ENCODE measurements at regions not wholly inside any gene's neighbourhood (a gene's known extent, or its start where the extent isn't known, plus 50 kb on each side); places are given as distances from the start of the nearest gene placed in this dataset.
A peak's percentile ranks its signal among the peaks of the same experiment; 100 is the strongest.

GRCh38 chr6:159601211-159601610 is 91.8 kb downstream of the SOD2 start:
- H3K4me2 ChIP-seq (ENCODE audit: low read length, poor library complexity, severe bottlenecking) = no peak overlapping the region
- no peak overlapping the region for H4K8ac ChIP-seq (ENCODE audit: low read length)
- no peak overlapping the region for H3K27ac ChIP-seq (ENCODE audit: low read length, poor library complexity, severe bottlenecking)
- no peak overlapping the region for H2BK5ac ChIP-seq (ENCODE audit: low read depth, low read length, poor library complexity, severe bottlenecking)
- H3K14ac ChIP-seq (ENCODE audit: low read length in 2 of 2) = no peak overlapping the region
- H3K79me1 ChIP-seq (replicated peaks; ENCODE audit: low read length, poor library complexity, severe bottlenecking) = no peaks in the 10 kb centered on the region
- H2BK12ac ChIP-seq (ENCODE audit: low read length in 2 of 2) = no peak overlapping the region
- H2BK15ac ChIP-seq (ENCODE audit: low read depth, poor library complexity, severe bottlenecking) = no peak overlapping the region
- H2BK120ac ChIP-seq (ENCODE audit: low read depth, low read length) = no peak overlapping the region
- no peak overlapping the region for H4K91ac ChIP-seq (ENCODE audit: low read length)
- no peaks in the 10 kb centered on the region for H3K4me1 ChIP-seq (ENCODE audit: control insufficient read depth, insufficient read depth, low read depth, low read length)
- no peaks in the 10 kb centered on the region for H3K27me3 ChIP-seq (ENCODE audit: control insufficient read depth in 1 of 2, insufficient read depth in 1 of 2, low read length in 2 of 2)
- H2AFZ ChIP-seq (ENCODE audit: low read depth, low read length) = no peak overlapping the region
- no peak overlapping the region for H2AK5ac ChIP-seq (ENCODE audit: low read length, severe bottlenecking)
- no peaks in the 10 kb centered on the region for H3K9me3 ChIP-seq (ENCODE audit: control insufficient read depth, low read length)
- H3K36me3 ChIP-seq (ENCODE audit: control insufficient read depth in 1 of 2, insufficient read depth in 2 of 2, low read depth in 1 of 2, low read length in 2 of 2) = no peaks in the 10 kb centered on the region
- 66% methylated on average over 5 of the region's 6 CpGs for WGBS
- no peak overlapping the region for H3K4me3 ChIP-seq (ENCODE audit: insufficient read depth in 1 of 2, low read depth in 1 of 2, low read length in 2 of 2)
- no peak overlapping the region for H3K18ac ChIP-seq (ENCODE audit: low read depth in 1 of 2, low read length in 2 of 2)
- no peak for DNase-seq
- no peak overlapping the region for H3K9ac ChIP-seq (ENCODE audit: low read length)
- H3K4ac ChIP-seq (ENCODE audit: low read depth in 1 of 2, low read length in 2 of 2) = no peak overlapping the region
- no peak overlapping the region for H3K23ac ChIP-seq (ENCODE audit: low read length in 2 of 2)

- no peaks in the 10 kb centered on the region for H3K27me3 ChIP-seq (ENCODE audit: control insufficient read depth in 1 of 2, insufficient read depth in 1 of 2, low read length in 2 of 2)
- H3K4ac ChIP-seq (ENCODE audit: low read depth in 1 of 2, low read length in 2 of 2) = no peak overlapping the region
- no peak overlapping the region for H3K14ac ChIP-seq (ENCODE audit: low read length in 2 of 2)
- H3K9ac ChIP-seq (ENCODE audit: low read length) = peak overlapping the region; percentile 76
- no peak overlapping the region for H2AK5ac ChIP-seq (ENCODE audit: low read length, severe bottlenecking)
- peak overlapping the region in 1 of 2 experiments; percentile 46 for H3K4me3 ChIP-seq (ENCODE audit: insufficient read depth in 1 of 2, low read depth in 1 of 2, low read length in 2 of 2)
- H3K23ac ChIP-seq (ENCODE audit: low read length in 2 of 2) = no peak overlapping the region
- H3K4me2 ChIP-seq (ENCODE audit: low read length, poor library complexity, severe bottlenecking) = no peak overlapping the region
- H3K27ac ChIP-seq (ENCODE audit: low read length, poor library complexity, severe bottlenecking) = peak overlapping the region; percentile 57
- no peaks in the 10 kb centered on the region for H3K36me3 ChIP-seq (ENCODE audit: control insufficient read depth in 1 of 2, insufficient read depth in 2 of 2, low read depth in 1 of 2, low read length in 2 of 2)
- no peak overlapping the region for H3K18ac ChIP-seq (ENCODE audit: low read depth in 1 of 2, low read length in 2 of 2)
- WGBS = 63% methylated on average over 3 of the region's 3 CpGs
- H2AFZ ChIP-seq (ENCODE audit: low read depth, low read length) = no peak overlapping the region
- no peak overlapping the region for H2BK15ac ChIP-seq (ENCODE audit: low read depth, poor library complexity, severe bottlenecking)
- H2BK12ac ChIP-seq (ENCODE audit: low read length in 2 of 2) = no peak overlapping the region
- no peak overlapping the region for H4K91ac ChIP-seq (ENCODE audit: low read length)
- no peak overlapping the region for H2BK5ac ChIP-seq (ENCODE audit: low read depth, low read length, poor library complexity, severe bottlenecking)
- H2BK120ac ChIP-seq (ENCODE audit: low read depth, low read length) = no peak overlapping the region
- no peak overlapping the region for H4K8ac ChIP-seq (ENCODE audit: low read length)
- no peaks in the 10 kb centered on the region for H3K79me1 ChIP-seq (replicated peaks; ENCODE audit: low read length, poor library complexity, severe bottlenecking)
- DNase-seq = no peak
- H3K4me1 ChIP-seq (ENCODE audit: control insufficient read depth, insufficient read depth, low read depth, low read length) = peaks cover 7% of the 10 kb centered on the region
- H3K9me3 ChIP-seq (ENCODE audit: control insufficient read depth, low read length) = no peaks in the 10 kb centered on the region
These were observed 97.9 kb downstream of the SOD2 start for GRCh38 chr6:159595173-159595572.

GRCh38 chr6:159594750-159595117 is 98.3 kb downstream of the SOD2 start:
- Histone ChIP-seq H4K8ac (ENCODE audit: low read length) (no peak overlapping the region), H2BK15ac (ENCODE audit: low read depth, poor library complexity, severe bottlenecking) (no peak overlapping the region), H2BK5ac (ENCODE audit: low read depth, low read length, poor library complexity, severe bottlenecking) (no peak overlapping the region), H3K36me3 (ENCODE audit: control insufficient read depth in 1 of 2, insufficient read depth in 2 of 2, low read depth in 1 of 2, low read length in 2 of 2) (no peaks in the 10 kb centered on the region), H2BK12ac (ENCODE audit: low read length in 2 of 2) (no peak overlapping the region), H2BK120ac (ENCODE audit: low read depth, low read length) (no peak overlapping the region), H3K9me3 (ENCODE audit: control insufficient read depth, low read length) (no peaks in the 10 kb centered on the region), H3K4me1 (ENCODE audit: control insufficient read depth, insufficient read depth, low read depth, low read length) (peaks cover 7% of the 10 kb centered on the region), H3K18ac (ENCODE audit: low read depth in 1 of 2, low read length in 2 of 2) (no peak overlapping the region), H3K4ac (ENCODE audit: low read depth in 1 of 2, low read length in 2 of 2) (no peak overlapping the region), H2AFZ (ENCODE audit: low read depth, low read length) (no peak overlapping the region), H3K9ac (ENCODE audit: low read length) (peak overlapping the region; percentile 76), H2AK5ac (ENCODE audit: low read length, severe bottlenecking) (no peak overlapping the region), H3K23ac (ENCODE audit: low read length in 2 of 2) (no peak overlapping the region), H3K4me2 (ENCODE audit: low read length, poor library complexity, severe bottlenecking) (no peak overlapping the region), H3K27me3 (ENCODE audit: control insufficient read depth in 1 of 2, insufficient read depth in 1 of 2, low read length in 2 of 2) (no peaks in the 10 kb centered on the region), H3K79me1 (replicated peaks; ENCODE audit: low read length, poor library complexity, severe bottlenecking) (no peaks in the 10 kb centered on the region), H3K4me3 (ENCODE audit: insufficient read depth in 1 of 2, low read depth in 1 of 2, low read length in 2 of 2) (peak overlapping the region in 1 of 2 experiments; percentile 46), H3K14ac (ENCODE audit: low read length in 2 of 2) (no peak overlapping the region), H4K91ac (ENCODE audit: low read length) (no peak overlapping the region), H3K27ac (ENCODE audit: low read length, poor library complexity, severe bottlenecking) (peak overlapping the region; percentile 57)
- WGBS = no CpG with 5 or more reads among the region's 1 CpG
- peak; percentile 2 for DNase-seq

GRCh38 chr6:159594106-159594749 is 98.8 kb downstream of the SOD2 start:
- DNase-seq = no peak
- H3K4ac ChIP-seq (ENCODE audit: low read depth in 1 of 2, low read length in 2 of 2) = no peak overlapping the region
- no peaks in the 10 kb centered on the region for H3K27me3 ChIP-seq (ENCODE audit: control insufficient read depth in 1 of 2, insufficient read depth in 1 of 2, low read length in 2 of 2)
- no peaks in the 10 kb centered on the region for H3K36me3 ChIP-seq (ENCODE audit: control insufficient read depth in 1 of 2, insufficient read depth in 2 of 2, low read depth in 1 of 2, low read length in 2 of 2)
- no peak overlapping the region for H3K4me2 ChIP-seq (ENCODE audit: low read length, poor library complexity, severe bottlenecking)
- no peak overlapping the region for H4K91ac ChIP-seq (ENCODE audit: low read length)
- no peak overlapping the region for H2BK5ac ChIP-seq (ENCODE audit: low read depth, low read length, poor library complexity, severe bottlenecking)
- no peak overlapping the region for H2AFZ ChIP-seq (ENCODE audit: low read depth, low read length)
- no peak overlapping the region for H2BK15ac ChIP-seq (ENCODE audit: low read depth, poor library complexity, severe bottlenecking)
- no peak overlapping the region for H3K18ac ChIP-seq (ENCODE audit: low read depth in 1 of 2, low read length in 2 of 2)
- H3K23ac ChIP-seq (ENCODE audit: low read length in 2 of 2) = no peak overlapping the region
- no peak overlapping the region for H4K8ac ChIP-seq (ENCODE audit: low read length)
- H2BK12ac ChIP-seq (ENCODE audit: low read length in 2 of 2) = no peak overlapping the region
- 51% methylated on average over 7 of the region's 7 CpGs for WGBS
- H3K4me3 ChIP-seq (ENCODE audit: insufficient read depth in 1 of 2, low read depth in 1 of 2, low read length in 2 of 2) = peak overlapping the region in 1 of 2 experiments; percentile 5
- H3K4me1 ChIP-seq (ENCODE audit: control insufficient read depth, insufficient read depth, low read depth, low read length) = peaks cover 7% of the 10 kb centered on the region
- no peaks in the 10 kb centered on the region for H3K9me3 ChIP-seq (ENCODE audit: control insufficient read depth, low read length)
- no peak overlapping the region for H2AK5ac ChIP-seq (ENCODE audit: low read length, severe bottlenecking)
- H2BK120ac ChIP-seq (ENCODE audit: low read depth, low read length) = no peak overlapping the region
- H3K9ac ChIP-seq (ENCODE audit: low read length) = peak overlapping the region; percentile 76
- H3K14ac ChIP-seq (ENCODE audit: low read length in 2 of 2) = no peak overlapping the region
- H3K27ac ChIP-seq (ENCODE audit: low read length, poor library complexity, severe bottlenecking) = peak overlapping the region; percentile 15
- no peaks in the 10 kb centered on the region for H3K79me1 ChIP-seq (replicated peaks; ENCODE audit: low read length, poor library complexity, severe bottlenecking)
